Stimulated activated CD8-positive, alpha-beta memory T cell treated with anti-CD3 and anti-CD28 coated beads, Interleukin-7, amount 100 ng/mL, for 4 hours (primary cell): ENCODE measurements at regions not wholly inside any gene's neighbourhood (a gene's known extent, or its start where the extent isn't known, plus 50 kb on each side); places are given as distances from the start of the nearest gene placed in this dataset.

Source experiments
- DNase-seq, 2 donors: peaks; one replicate each; pipeline ENCODE4 v3.0.0-alpha.2; 2020; ENCODE audit warnings: low read depth in 2 of 2

- no peak for DNase-seq
These were observed 961.4 kb downstream of the DSC3 start for GRCh38 chr18:30081122-30081521.

- no peak for DNase-seq
These were observed 969.7 kb downstream of the DSC3 start for GRCh38 chr18:30072609-30073385.

GRCh38 chr18:30066288-30066687 lies 976.3 kb downstream of the DSC3 start:
- DNase-seq: no peak

GRCh38 chr18:30057398-30057797 lies 985.1 kb downstream of the DSC3 start:
- DNase-seq: no peak

- no peak for DNase-seq
These were observed 986.0 kb downstream of the DSC3 start for GRCh38 chr18:30056528-30056927.

GRCh38 chr18:30044496-30044895 lies 998.0 kb downstream of the DSC3 start:
- no peak for DNase-seq

- DNase-seq: no peak
These were observed 1003.3 kb downstream of the DSC3 start for GRCh38 chr18:30039201-30039600.

- no peak for DNase-seq
These were observed 1007.7 kb downstream of the DSC3 start for GRCh38 chr18:30034818-30035217.

GRCh38 chr18:30016179-30016578 lies 1026.4 kb downstream of the DSC3 start:
- DNase-seq: no peak

GRCh38 chr18:30004965-30005364 lies 1037.6 kb downstream of the DSC3 start:
- no peak for DNase-seq

- DNase-seq: no peak
These were observed 1060.3 kb downstream of the DSC3 start for GRCh38 chr18:29982218-29982617.

GRCh38 chr18:29979881-29980280 lies 1062.7 kb downstream of the DSC3 start:
- DNase-seq: no peak

- no peak for DNase-seq
These were observed 1072.7 kb downstream of the DSC3 start for GRCh38 chr18:29969876-29970275.

GRCh38 chr18:29962579-29962978 lies 1080.0 kb downstream of the DSC3 start:
- no peak for DNase-seq

GRCh38 chr18:29960539-29960938 lies 1082.0 kb downstream of the DSC3 start:
- DNase-seq: no peak

- no peak for DNase-seq
These were observed 1112.3 kb downstream of the DSC3 start for GRCh38 chr18:29930231-29930630.

GRCh38 chr18:29928081-29928480 lies 1114.5 kb downstream of the DSC3 start:
- no peak for DNase-seq

- DNase-seq: no peak
These were observed 1117.0 kb downstream of the DSC3 start for GRCh38 chr18:29925566-29925965.

GRCh38 chr18:29912351-29912750 lies 1130.2 kb downstream of the DSC3 start:
- no peak for DNase-seq

- DNase-seq: no peak
These were observed 1149.5 kb downstream of the DSC3 start for GRCh38 chr18:29892960-29893558.

GRCh38 chr18:29883114-29883513 lies 1159.4 kb downstream of the DSC3 start:
- DNase-seq: no peak

- DNase-seq: no peak
These were observed 1159.9 kb downstream of the DSC3 start for GRCh38 chr18:29882620-29883019.

- no peak for DNase-seq
These were observed 1162.8 kb downstream of the DSC3 start for GRCh38 chr18:29879763-29880162.
